ENCODE measurements at regions not wholly inside any gene's neighbourhood (a gene's known extent, or its start where the extent isn't known, plus 50 kb on each side); places are given as distances from the start of the nearest gene placed in this dataset.

DNA sequence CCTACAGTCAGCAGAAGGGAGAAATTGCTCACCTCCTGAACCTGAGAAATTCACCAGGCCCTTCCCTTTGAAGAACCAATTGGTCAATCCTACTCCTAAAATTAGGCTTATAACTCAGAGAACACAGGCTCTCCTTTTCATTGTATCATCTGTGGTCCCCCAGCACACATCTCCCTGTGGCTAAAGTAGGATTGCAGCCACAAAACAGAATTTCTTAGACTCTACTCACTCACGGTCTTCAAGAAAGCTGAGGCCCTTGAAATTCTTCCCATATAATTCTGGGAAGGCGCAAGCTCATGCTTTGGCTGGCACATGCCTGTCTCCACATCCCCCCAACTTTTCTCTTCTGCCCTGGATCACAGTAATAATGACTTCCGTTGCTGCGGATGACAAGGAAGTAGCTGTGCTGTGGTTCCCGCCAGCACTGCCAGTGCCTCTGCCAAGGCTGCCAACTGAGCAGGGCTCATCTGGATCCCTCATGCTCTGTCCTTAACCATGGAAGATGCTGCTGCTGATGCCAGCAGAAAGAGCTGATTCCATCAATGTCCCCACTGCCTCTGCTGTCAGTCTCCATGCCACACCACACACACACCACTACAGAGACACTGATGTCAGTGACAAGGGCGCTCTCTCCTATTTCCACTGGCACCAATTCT lies 200.6 kb upstream of the POU2AF2 start:
- Histone ChIP-seq H3K9ac (ENCODE audit: insufficient read length, low read depth) (no peak overlapping the region), H3K4me1 (ENCODE audit: insufficient read depth, insufficient read length) (no peaks in the 10 kb centered on the region), H3K36me3 (ENCODE audit: insufficient read depth, insufficient read length, low read length) (no peaks in the 10 kb centered on the region), H3K27me3 (ENCODE audit: insufficient read depth, insufficient read length) (no peaks in the 10 kb centered on the region), H3K4me3 (ENCODE audit: insufficient read length, low read depth) (no peak overlapping the region), H3K9me3 (ENCODE audit: insufficient read depth, low read length) (no peaks in the 10 kb centered on the region)
- no peak for TF ChIP-seq SUZ12 (IDR thresholded peaks at IDR 0.05; ENCODE audit: extremely low read depth, insufficient read depth, insufficient read length)
- no peak for TF ChIP-seq YY1 (IDR thresholded peaks at IDR 0.05; ENCODE audit: insufficient read depth, insufficient read length)
- TF ChIP-seq ZNF274 (IDR thresholded peaks at IDR 0.05; ENCODE audit: low read depth, low read length) = no peak
- no peak for DNase-seq (ENCODE audit: low read depth, low spot score)

DNA sequence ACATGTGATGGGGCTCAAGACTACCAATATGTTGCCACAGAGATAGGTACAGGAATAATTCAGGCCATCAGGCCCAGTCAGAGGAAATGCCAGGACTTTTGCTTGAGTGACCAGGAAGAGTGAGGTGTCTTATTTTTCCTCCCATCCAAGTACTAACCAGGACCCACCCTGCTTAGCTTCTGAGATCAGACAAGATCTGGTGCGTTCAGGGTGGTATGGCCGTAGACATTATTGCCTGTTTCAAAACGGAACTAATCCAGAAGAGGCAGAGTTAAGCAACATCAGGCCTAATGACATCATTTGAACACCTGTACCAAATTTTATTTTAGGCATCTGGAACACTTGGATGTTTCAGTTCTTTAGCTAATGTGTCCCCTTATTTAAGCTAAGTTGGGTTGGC lies 205.5 kb upstream of the POU2AF2 start:
- Histone ChIP-seq H3K4me3 (ENCODE audit: insufficient read length, low read depth) (no peak overlapping the region), H3K4me1 (ENCODE audit: insufficient read depth, insufficient read length) (no peaks in the 10 kb centered on the region), H3K9ac (ENCODE audit: insufficient read length, low read depth) (no peak overlapping the region), H3K27me3 (ENCODE audit: insufficient read depth, insufficient read length) (no peaks in the 10 kb centered on the region), H3K9me3 (ENCODE audit: insufficient read depth, low read length) (peaks cover 8% of the 10 kb centered on the region; the same call in 1 of the 2 replicates), H3K36me3 (ENCODE audit: insufficient read depth, insufficient read length, low read length) (no peaks in the 10 kb centered on the region)
- TF ChIP-seq SUZ12 (IDR thresholded peaks at IDR 0.05; ENCODE audit: extremely low read depth, insufficient read depth, insufficient read length) (no peak), YY1 (IDR thresholded peaks at IDR 0.05; ENCODE audit: insufficient read depth, insufficient read length) (no peak), ZNF274 (IDR thresholded peaks at IDR 0.05; ENCODE audit: low read depth, low read length) (no peak)
- no peak for DNase-seq (ENCODE audit: low read depth, low spot score)

- H3K9me3 ChIP-seq (ENCODE audit: insufficient read depth, low read length) = peaks cover 8% of the 10 kb centered on the region; the same call in 1 of the 2 replicates
Measured at GRCh38 chr11:111035746-111036145, 209.8 kb upstream of the POU2AF2 start.

DNA sequence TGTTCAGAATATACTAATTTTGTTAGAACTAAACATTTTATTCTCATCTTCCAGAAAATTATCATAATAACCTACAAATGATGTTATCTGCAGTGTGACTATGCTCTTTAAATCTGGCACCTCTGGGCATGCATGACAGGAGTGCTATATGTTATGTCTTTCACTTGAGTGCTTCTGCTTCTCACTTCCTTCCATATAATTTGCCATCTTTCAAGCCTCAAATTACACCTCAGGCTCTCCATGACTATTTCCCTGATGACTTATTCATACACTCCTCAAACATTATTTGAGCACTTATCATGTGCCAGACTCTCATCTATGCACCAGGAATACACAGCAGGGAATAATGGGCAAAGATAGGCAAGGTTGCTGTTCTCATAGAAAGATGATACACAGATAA lies 219.3 kb upstream of the POU2AF2 start:
- DNase-seq (ENCODE audit: low read depth, low spot score) = no peak
- Histone ChIP-seq H3K4me3 (ENCODE audit: insufficient read length, low read depth) (no peak overlapping the region), H3K9ac (ENCODE audit: insufficient read length, low read depth) (no peak overlapping the region), H3K27me3 (ENCODE audit: insufficient read depth, insufficient read length) (no peaks in the 10 kb centered on the region), H3K4me1 (ENCODE audit: insufficient read depth, insufficient read length) (no peaks in the 10 kb centered on the region), H3K36me3 (ENCODE audit: insufficient read depth, insufficient read length, low read length) (no peaks in the 10 kb centered on the region), H3K9me3 (ENCODE audit: insufficient read depth, low read length) (no peaks in the 10 kb centered on the region)
- TF ChIP-seq ZNF274 (IDR thresholded peaks at IDR 0.05; ENCODE audit: low read depth, low read length) (no peak), YY1 (IDR thresholded peaks at IDR 0.05; ENCODE audit: insufficient read depth, insufficient read length) (no peak), SUZ12 (IDR thresholded peaks at IDR 0.05; ENCODE audit: extremely low read depth, insufficient read depth, insufficient read length) (no peak)

More at GRCh38 chr11:111035746-111036145, 209.8 kb upstream of the POU2AF2 start:
- Histone ChIP-seq H3K4me1 (ENCODE audit: insufficient read depth, insufficient read length) (no peaks in the 10 kb centered on the region), H3K4me3 (ENCODE audit: insufficient read length, low read depth) (no peak overlapping the region), H3K27me3 (ENCODE audit: insufficient read depth, insufficient read length) (no peaks in the 10 kb centered on the region), H3K36me3 (ENCODE audit: insufficient read depth, insufficient read length, low read length) (no peaks in the 10 kb centered on the region), H3K9ac (ENCODE audit: insufficient read length, low read depth) (no peak overlapping the region)
- no peak for TF ChIP-seq SUZ12 (IDR thresholded peaks at IDR 0.05; ENCODE audit: extremely low read depth, insufficient read depth, insufficient read length)
- TF ChIP-seq YY1 (IDR thresholded peaks at IDR 0.05; ENCODE audit: insufficient read depth, insufficient read length) = no peak
- no peak for TF ChIP-seq ZNF274 (IDR thresholded peaks at IDR 0.05; ENCODE audit: low read depth, low read length)
- DNase-seq (ENCODE audit: low read depth, low spot score) = no peak

DNA sequence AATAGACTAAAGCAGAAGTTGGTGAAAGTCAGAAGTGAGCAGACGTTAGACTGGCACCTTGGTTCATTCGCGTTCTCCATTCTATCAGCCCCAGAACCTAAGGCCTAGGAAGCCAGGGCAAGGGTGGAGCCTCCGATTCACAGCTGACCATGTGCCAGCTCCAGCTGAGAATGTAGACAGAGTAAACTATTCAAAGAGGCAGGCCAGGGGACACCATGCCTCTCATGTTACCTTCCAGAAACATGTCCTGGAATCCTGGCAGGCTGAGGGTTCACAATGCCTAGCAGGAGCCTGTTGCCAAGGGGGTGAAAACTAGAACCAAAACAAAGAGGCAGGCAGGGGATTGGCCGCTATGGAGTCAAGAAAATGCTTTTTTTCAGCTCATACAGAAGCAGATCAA lies 224.4 kb upstream of the POU2AF2 start:
- DNase-seq (ENCODE audit: low read depth, low spot score) = no peak
- H3K36me3 ChIP-seq (ENCODE audit: insufficient read depth, insufficient read length, low read length) = no peaks in the 10 kb centered on the region
- no peaks in the 10 kb centered on the region for H3K9me3 ChIP-seq (ENCODE audit: insufficient read depth, low read length)
- no peak overlapping the region for H3K9ac ChIP-seq (ENCODE audit: insufficient read length, low read depth)
- H3K4me1 ChIP-seq (ENCODE audit: insufficient read depth, insufficient read length) = no peaks in the 10 kb centered on the region
- TF ChIP-seq YY1 (IDR thresholded peaks at IDR 0.05; ENCODE audit: insufficient read depth, insufficient read length) (no peak), SUZ12 (IDR thresholded peaks at IDR 0.05; ENCODE audit: extremely low read depth, insufficient read depth, insufficient read length) (no peak), ZNF274 (IDR thresholded peaks at IDR 0.05; ENCODE audit: low read depth, low read length) (no peak)
- no peaks in the 10 kb centered on the region for H3K27me3 ChIP-seq (ENCODE audit: insufficient read depth, insufficient read length)
- H3K4me3 ChIP-seq (ENCODE audit: insufficient read length, low read depth) = no peak overlapping the region

GRCh38 chr11:111019871-111020670 lies 225.5 kb upstream of the POU2AF2 start:
- Histone ChIP-seq H3K9me3 (ENCODE audit: insufficient read depth, low read length) (no peaks in the 10 kb centered on the region), H3K4me1 (ENCODE audit: insufficient read depth, insufficient read length) (no peaks in the 10 kb centered on the region), H3K36me3 (ENCODE audit: insufficient read depth, insufficient read length, low read length) (no peaks in the 10 kb centered on the region), H3K9ac (ENCODE audit: insufficient read length, low read depth) (no peak overlapping the region), H3K4me3 (ENCODE audit: insufficient read length, low read depth) (no peak overlapping the region), H3K27me3 (ENCODE audit: insufficient read depth, insufficient read length) (no peaks in the 10 kb centered on the region)
- no peak for TF ChIP-seq ZNF274 (IDR thresholded peaks at IDR 0.05; ENCODE audit: low read depth, low read length)
- no peak for DNase-seq (ENCODE audit: low read depth, low spot score)

- no peak for DNase-seq (ENCODE audit: low read depth, low spot score)
- H3K4me3 ChIP-seq (ENCODE audit: insufficient read length, low read depth) = no peak overlapping the region
- H3K4me1 ChIP-seq (ENCODE audit: insufficient read depth, insufficient read length) = no peaks in the 10 kb centered on the region
- no peak for TF ChIP-seq ZNF274 (IDR thresholded peaks at IDR 0.05; ENCODE audit: low read depth, low read length)
- TF ChIP-seq SUZ12 (IDR thresholded peaks at IDR 0.05; ENCODE audit: extremely low read depth, insufficient read depth, insufficient read length) = no peak
- no peak for TF ChIP-seq YY1 (IDR thresholded peaks at IDR 0.05; ENCODE audit: insufficient read depth, insufficient read length)
- H3K9ac ChIP-seq (ENCODE audit: insufficient read length, low read depth) = no peak overlapping the region
- no peaks in the 10 kb centered on the region for H3K36me3 ChIP-seq (ENCODE audit: insufficient read depth, insufficient read length, low read length)
- no peaks in the 10 kb centered on the region for H3K27me3 ChIP-seq (ENCODE audit: insufficient read depth, insufficient read length)
- H3K9me3 ChIP-seq (ENCODE audit: insufficient read depth, low read length) = no peaks in the 10 kb centered on the region
Measured at GRCh38 chr11:111019451-111019850, 226.1 kb upstream of the POU2AF2 start.
